GM18505 (cell line): ENCODE measurements at regions not wholly inside any gene's neighbourhood (a gene's known extent, or its start where the extent isn't known, plus 50 kb on each side); places are given as distances from the start of the nearest gene placed in this dataset.

Source experiments
- ATAC-seq: cut with Tn5 transposase; IDR thresholded peaks from one replicate; pipeline ENCODE4 v1.9.1; 2021; ENCODE audit not compliant: unreplicated experiment
- POLR2A ChIP-seq: IDR thresholded peaks from 4 replicates; pipeline ENCODE4 v1.6.1; 2011; ENCODE audit warnings: borderline replicate concordance; ENCODE audit not compliant: insufficient read depth, insufficient read length; ENCODE audit errors: extremely low read depth

GRCh38 chr10:44293842-44294241 lies 91.1 kb downstream of the CXCL12 start:
- ATAC-seq: no peak
- TF ChIP-seq POLR2A: no peak

DNA sequence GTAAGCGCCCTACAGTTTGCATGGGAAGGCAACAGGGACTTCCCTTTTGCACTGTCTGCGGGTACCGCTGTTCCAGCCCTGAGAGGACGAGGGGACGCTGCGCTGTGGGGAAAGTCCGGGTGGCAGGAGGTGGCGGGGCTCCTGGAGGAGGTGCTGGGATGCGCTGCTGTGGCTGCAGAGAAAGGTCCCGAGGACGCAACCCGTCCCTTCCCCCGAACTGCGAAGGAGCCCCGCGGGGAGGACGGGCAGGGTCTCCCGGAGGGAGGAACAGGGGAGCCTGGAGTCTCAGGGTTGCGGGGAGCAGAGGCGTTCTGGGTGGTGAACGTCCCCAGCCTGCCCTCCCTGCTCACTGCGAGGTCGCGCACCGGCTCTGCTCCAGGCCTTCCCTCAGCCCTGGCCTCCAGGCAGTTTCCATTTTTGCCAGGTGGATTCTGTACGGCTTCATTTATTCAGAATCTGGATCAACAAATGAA lies 91.6 kb downstream of the CXCL12 start:
- no peak for TF ChIP-seq POLR2A
- no peak for ATAC-seq

DNA sequence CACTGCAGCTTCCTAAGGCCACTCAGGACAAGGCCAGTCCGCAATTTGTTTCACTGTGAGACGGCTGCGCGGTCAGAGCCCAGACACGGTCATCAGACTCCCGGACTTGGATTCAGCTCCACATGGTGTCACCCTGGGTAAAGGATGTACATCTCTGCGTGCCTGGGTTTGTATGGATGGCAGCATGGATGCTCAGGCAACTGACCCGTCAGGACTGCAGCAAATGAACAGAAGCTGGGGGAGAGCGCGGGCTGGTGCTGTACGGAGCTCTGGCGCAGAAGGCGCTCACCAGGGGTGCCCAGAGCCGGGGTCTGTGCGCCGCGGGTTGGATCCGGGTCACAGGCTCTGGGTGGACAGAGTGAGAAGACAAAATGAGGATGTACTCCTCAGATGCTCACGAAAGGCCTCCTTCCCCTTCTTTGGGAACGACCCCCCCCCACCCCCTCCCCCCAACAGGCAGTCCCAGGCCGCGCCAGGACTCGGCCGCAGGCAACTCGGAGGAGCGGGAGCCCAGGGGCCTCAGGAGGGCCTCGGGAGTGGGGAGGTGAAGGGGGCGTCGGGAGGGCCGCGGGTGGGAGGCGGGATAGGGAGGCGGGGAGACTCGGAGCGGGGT lies 92.4 kb downstream of the CXCL12 start:
- no peak for ATAC-seq
- TF ChIP-seq POLR2A: no peak

DNA sequence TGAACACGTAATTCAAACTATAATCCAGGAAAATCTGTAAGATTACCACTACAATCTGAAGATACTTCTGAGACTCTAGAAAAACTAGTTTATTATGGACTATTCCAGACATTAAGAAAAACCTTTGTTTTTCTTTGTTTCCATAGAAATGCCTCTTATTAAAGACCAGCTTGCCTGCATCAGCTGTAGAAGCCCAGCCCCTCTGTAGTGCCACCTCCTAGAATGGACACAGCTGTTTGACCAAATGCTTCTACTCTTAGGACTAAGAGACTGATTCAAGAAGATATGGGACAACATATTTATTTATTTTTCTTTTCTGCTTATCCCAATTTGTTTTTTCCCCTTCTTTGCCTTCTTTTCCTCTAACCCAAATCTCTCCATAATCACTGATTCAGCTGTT lies 93.8 kb downstream of the CXCL12 start:
- no peak for TF ChIP-seq POLR2A
- ATAC-seq: no peak

GRCh38 chr10:44289125-44289524 lies 95.8 kb downstream of the CXCL12 start:
- no peak for TF ChIP-seq POLR2A
- ATAC-seq: no peak

DNA sequence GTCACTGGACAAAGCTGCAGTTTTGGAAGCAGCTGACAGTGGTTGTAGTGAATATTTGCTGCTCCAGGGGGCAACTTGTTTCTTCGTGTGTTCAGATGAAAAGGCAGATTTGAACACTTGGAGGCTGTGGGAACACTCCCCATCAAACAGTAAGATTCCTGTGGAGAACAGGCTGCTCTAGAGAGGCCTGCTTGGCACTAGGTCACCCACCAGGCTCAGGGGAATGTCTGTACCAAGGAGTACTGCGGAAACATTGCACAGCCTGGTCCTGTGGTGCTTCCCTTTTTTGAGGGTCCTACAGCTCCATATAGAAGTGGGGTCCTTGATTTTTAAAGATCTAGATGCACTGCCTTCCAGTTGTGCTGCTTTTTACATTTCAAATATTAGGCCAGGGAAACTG lies 97.5 kb downstream of the CXCL12 start:
- TF ChIP-seq POLR2A: no peak
- no peak for ATAC-seq

GRCh38 chr10:44284198-44285084 lies 100.5 kb downstream of the CXCL12 start:
- no peak for ATAC-seq
- no peak for TF ChIP-seq POLR2A

- no peak for TF ChIP-seq POLR2A
- ATAC-seq: no peak
Measured at GRCh38 chr10:44282626-44283300, 102.1 kb downstream of the CXCL12 start.

- ATAC-seq: no peak
- TF ChIP-seq POLR2A: no peak
Measured at GRCh38 chr10:44281662-44282061, 103.2 kb downstream of the CXCL12 start.

DNA sequence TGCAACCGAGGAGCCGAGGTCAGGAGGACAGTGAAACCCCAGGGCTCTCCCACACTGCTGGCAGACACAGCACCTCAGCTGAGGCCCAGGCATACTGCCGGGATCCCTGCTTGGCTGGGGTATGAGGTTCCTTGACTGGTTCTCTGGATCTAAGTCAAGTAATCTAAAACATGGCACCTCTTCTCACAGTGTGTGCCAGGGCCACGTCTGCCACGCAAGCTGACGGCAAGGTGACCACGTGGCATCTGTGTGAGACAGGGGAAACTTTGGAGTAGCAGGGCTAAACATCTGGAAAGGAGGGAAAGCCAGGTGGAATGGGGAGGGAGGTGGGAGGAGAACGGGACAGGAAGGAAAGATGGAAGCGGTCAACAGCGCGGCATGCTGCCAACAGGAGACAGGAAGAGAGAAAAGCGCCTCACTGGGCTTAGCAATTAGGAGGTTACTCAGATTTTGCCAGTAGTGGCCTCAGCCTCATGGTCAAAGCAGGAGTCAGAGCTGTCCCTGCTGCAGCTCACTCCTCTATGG lies 103.7 kb downstream of the CXCL12 start:
- no peak for TF ChIP-seq POLR2A
- no peak for ATAC-seq

DNA sequence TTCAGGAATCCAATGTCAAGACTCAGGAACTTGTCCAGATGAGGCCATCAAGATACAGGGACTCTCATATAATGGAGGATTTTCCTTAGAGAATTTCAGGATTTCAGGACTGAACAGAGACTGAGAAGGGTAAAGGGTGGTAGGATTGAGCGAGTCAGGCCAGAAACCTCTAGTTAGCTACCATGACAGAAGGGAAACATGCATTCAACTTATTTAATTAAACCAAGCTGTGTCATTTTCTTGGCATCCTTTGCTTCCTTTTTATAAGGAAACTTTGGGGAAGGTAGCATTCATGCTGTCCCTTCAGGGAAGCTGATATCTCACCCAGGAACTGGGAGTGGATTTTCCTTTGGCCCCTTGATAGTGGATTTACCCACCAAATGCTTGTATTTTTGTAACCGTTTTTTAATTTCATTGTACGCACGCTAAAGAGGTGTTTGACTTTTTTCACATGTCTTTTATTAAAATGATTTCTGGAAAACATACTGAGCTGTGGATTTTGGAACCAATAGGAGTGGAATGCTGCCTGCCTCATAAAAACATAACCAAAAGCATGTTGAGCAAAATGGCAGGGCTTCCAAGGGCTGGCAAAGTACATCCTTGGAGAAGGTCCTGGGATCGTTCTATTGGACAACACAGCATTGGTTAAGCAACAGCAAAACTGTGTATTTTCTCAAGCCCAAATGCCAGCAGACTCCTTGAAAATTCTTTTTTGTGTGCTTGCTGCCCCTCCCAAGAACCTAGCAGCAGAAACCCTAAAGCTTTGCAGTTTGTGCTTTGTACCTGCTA lies 104.5 kb downstream of the CXCL12 start:
- no peak for ATAC-seq
- no peak for TF ChIP-seq POLR2A

GRCh38 chr10:44279426-44280126 lies 105.3 kb downstream of the CXCL12 start:
- TF ChIP-seq POLR2A: no peak
- no peak for ATAC-seq
